ENCODE measurements at regions not wholly inside any gene's neighbourhood (a gene's known extent, or its start where the extent isn't known, plus 50 kb on each side); places are given as distances from the start of the nearest gene placed in this dataset.
"Not testable (repeated sequence)": the region's sequence is repeated elsewhere in the genome, so short reads cannot be mapped to it uniquely, and the experiment has no call there.

DNA sequence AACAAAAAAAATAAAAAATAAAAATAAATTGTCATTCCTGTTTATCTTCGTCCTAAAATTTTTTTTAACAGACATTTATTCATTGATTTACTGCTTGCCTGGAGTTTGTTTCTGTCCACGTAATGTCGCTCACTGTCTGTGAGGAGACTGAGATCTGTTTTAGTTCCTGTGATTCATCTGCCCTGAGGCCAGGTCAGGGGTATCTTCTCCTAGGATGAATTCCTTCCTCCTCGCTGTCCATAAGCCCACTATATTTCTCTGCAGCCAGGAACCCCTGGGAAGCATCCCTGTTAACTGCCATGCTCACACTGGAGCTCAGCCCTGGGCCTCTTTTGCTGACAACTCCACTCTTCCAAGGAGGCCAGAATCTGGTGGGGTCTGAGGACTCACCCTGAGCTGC lies 682.0 kb downstream of the MTRR start:
- no peak for DNase-seq (ENCODE audit: low read depth in 2 of 3, low spot score in 1 of 3)

DNA sequence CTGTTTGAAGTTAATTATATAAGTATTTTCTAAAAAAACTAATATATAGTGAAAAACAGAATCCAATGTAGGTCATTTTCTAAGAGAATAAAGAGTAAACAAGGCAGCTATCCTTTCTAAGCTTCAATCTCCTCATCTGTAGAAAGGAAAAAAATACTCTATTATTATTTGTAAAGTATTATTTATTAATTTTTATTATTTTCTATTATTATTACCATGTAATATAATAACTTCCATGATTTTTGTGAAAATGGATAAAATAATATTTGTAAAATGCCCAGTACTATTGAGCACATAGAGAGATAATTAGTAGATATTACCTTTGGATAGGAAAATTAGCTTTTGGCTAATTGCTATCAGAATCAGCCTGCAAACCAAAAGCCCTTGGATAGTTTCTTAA lies 684.4 kb downstream of the MTRR start:
- no peak for DNase-seq (ENCODE audit: low read depth in 2 of 3, low spot score in 1 of 3)

DNA sequence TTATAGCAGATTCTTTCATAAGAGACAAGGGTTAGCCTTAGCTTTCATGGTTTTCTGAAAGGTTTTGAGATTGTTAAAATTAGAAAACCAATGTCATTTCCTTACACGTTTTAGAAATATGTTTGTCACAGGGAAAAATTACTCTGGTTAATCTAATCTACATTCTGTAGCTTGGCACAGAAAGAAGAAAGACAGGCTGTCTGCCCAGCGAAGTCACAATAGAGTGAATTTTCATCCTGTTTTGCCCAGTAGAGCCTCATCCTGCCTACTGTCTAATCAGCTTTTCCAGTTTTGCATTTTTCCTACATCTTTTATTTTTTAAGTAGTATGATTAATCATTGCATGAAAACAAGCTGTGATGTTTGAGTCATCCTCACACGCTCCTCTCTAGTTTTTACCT lies 688.8 kb downstream of the MTRR start:
- DNase-seq (ENCODE audit: low read depth in 2 of 3, low spot score in 1 of 3), result no peak

DNA sequence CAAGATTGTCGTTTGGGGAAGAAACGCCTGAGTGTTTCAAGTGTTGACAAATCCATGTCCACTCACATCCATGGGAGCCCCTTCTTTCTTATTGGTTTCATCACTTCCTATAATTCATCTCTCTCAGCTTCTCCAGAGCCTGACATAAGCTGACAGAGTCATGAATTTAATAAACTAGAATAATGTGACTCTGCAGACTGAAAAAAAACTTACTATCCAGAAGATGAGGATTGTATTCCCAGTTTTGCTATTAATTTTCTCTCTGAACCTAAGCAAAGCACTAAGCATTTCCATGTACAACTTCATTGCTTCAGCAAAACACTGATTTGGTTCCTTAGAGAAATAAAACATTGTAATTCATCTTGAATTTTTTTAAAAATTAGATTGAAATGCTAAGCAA lies 691.8 kb downstream of the MTRR start:
- DNase-seq (ENCODE audit: low read depth in 2 of 3, low spot score in 1 of 3), result no peak

DNA sequence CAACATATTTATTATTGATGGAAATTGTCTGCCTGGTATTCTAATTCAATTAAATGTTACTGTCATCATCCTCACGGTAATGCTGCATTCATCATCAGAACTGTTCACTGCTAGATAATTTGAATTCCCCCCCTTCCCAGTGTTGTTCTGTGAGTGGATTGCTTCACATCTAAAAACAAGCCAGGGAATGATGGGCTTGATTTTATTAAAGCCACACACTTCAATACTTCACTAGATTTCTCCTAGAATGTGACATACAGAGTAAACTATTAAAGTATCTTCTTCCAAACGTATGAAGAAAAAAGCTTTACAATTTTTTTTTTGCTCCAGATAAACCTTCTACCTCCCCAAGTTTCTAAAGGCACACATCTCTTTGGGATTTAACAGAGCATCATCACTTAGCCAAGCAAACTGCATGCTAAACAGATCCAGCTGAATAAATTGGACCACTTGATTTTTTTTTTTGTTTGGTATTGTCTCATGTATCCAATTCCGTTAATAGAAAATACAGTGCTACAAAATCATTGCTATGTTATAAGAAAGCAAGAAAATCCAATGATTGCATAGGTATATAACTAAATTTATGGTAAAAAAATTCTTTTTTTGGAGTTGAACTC lies 692.4 kb downstream of the MTRR start:
- DNase-seq (ENCODE audit: low read depth in 2 of 3, low spot score in 1 of 3), result no peak

DNA sequence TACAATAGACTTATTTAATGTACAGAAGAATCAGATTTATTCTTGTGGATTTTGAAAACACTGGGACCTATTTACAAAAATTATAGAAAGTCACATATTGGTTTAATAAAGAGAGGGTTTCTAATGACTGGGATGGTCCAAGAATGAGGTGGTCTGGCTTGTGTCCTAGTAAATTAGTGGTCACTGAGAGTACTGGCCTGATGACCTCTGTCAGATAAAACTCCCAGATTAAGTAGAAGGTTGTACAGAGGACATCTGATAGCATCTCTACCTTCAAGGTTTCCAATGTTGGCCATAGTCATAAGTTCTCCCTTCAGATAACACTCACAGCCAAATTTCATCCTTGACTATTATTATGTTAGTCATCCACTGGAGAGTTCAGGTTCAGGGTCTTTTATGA lies 692.9 kb downstream of the MTRR start:
- DNase-seq (ENCODE audit: low read depth in 2 of 3, low spot score in 1 of 3), result no peak

DNA sequence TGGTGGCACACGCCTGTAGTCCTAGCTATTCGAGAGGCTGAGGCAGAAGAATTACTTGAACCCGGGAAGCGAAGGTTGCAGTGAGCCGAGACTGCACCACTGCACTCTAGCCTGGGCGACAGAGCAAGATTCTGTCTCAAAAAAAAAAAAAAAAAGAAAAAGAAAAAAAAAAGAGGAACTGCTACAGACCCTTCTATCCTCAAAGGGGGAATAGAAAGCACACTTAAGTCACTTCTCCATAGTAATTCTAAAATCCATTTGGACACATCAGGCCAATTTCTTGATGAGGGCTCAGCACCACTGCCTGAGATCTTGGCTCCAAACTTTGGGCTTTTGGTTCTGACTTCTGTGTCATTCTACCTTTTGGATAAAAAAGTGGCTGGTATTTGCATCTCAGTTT lies 694.6 kb downstream of the MTRR start:
- DNase-seq (ENCODE audit: low read depth in 2 of 3, low spot score in 1 of 3), result not testable (repeated sequence)

DNA sequence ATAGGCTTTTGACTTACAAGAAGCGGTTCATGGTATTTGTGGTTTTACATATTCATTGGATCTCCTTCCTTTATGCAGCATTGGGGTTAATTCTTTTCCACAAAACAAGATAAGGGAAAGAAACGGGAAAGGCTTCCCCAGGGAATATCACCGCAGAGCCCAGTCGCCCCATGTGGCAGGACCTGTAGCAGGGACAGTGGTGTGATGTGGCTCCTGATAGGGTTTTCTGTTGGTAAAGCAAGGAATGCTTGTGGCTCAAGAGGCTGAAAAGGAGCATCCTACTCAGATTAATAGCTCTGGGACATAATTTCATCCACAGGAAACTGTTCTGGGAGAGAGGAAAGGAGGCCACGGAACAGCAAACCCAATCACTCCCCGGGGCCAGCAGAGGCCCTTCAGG lies 699.9 kb downstream of the MTRR start:
- DNase-seq (ENCODE audit: low read depth in 2 of 3, low spot score in 1 of 3), result no peak

DNA sequence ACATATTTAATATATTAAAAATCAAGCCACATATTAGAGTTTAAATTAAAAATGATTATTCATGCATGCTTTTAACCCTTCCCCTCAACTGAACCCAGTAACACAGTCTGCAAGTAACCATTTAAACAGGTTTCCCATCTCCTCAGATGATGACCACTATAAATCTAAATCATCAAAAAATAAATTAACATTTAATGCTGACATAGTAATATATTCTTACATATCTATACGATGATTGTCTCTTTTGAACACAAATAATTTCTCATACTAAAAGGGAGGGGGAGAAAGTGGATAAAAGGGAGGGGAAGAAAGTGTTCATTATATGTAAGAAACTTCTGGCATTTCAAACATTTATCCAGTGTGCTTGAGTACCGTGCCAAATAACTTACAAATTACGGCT lies 701.6 kb downstream of the MTRR start:
- DNase-seq (ENCODE audit: low read depth in 2 of 3, low spot score in 1 of 3), result no peak

DNA sequence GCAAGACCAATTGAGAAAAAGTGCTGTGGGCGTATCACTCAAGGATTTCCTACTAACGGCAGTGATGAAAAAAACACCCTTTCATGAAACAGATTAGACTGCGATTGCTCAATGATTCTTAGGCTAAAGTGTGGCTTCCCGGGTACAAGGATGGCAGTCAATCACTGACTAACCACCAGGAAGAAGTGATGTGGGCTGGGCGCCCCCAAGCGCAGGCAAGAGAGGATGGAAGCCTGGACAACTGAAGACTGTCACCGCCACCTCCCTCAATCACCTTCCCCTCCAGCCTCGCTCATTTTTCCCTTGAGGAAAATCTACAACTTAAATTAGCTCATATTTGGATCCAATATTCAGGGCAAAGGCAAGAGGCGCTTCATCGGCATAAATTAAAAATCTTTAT lies 707.2 kb downstream of the MTRR start:
- no peak for DNase-seq (ENCODE audit: low read depth in 2 of 3, low spot score in 1 of 3)

DNA sequence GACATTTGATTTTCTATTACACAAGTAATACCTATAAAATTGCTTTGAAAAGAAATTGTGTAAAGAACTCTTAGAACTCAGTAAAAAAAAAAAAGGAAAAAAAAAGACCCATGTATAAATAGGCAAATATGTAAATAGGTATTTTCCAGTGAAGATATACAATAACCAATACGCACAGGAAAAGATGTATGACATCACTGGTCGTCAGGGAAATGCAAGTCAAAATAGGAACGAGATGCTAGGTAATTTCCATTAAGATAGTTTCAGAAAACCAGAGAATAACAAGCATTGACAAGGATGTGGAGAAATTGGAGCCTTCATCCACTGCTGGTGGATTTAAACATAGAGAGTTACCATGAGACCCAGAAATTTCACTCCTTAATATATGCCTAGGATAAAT lies 708.8 kb downstream of the MTRR start:
- DNase-seq (ENCODE audit: low read depth in 2 of 3, low spot score in 1 of 3), result no peak

DNA sequence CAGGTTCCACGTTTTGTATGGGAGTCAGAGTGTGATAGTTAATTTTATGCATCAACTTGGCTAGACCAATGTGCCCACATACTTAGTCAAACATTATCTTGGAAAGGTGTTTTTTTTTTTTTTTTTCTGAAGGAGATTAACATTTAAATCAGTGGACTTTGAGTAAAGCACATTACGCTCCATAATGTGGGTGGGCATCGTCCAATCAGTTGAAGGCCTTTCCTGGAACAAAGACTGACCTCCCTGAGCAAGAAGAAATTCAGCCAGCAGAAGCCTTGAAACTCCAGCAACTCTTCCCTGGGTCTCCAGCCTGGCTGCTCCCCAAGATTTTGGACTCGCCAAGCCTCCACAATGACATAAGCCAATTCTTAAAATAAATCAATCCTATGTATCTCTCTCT lies 711.4 kb downstream of the MTRR start:
- DNase-seq (ENCODE audit: low read depth in 2 of 3, low spot score in 1 of 3), result no peak

DNA sequence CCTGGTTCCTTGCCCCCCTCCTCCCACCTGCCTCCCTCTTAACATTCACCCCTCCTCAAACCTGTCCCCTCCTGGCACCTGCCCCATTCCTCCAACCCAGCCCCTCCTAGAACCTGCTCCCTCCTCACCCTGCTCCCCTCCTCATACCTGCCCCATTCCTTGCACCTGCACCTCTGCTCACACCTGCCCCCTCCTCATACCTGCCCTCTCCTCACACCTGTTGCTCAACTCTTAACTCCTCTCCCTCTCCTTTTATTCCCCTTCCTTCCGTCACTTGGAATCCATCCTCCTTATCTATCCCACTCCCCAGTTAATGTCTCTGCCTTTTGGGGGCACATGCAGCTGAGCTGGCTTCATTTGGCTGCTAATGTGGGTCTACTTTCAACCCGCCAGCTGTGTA lies 712.1 kb downstream of the MTRR start:
- no peak for DNase-seq (ENCODE audit: low read depth in 2 of 3, low spot score in 1 of 3)

DNA sequence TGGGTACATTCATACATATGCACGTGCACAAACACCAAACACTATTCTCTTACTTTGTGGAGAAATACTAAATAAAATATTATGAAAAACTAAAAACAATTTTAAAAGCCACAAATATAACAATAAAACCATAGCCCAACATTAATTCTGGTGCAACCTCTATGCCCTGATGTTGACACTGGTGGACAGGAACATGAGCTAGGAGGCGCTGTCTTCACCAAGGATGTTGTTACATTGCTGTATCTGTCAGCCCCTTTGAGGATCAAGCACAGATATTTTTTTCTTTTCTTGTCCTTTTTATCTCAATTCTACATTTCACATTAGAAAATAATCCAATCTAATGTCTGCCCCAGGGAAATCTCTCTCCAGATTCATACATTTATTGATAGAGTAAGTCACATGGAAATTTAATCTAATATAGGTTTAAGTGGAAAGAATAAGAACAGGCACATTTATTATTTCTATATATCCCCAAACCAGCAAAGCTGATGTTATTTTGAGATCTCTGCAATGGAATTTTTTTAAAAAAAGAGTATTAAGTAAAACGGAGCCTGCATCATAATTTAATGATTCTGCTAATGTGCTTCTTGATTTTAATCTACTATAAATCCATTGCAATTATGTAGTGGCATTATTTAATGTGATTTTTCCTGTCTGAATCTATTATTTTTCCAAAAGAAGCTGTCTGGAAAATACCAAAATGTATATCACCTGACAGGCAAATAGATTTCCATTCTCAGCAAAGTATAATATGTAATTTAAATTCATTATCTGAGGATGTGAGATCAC lies 716.5 kb downstream of the MTRR start:
- DNase-seq (ENCODE audit: low read depth in 2 of 3, low spot score in 1 of 3), result no peak

DNA sequence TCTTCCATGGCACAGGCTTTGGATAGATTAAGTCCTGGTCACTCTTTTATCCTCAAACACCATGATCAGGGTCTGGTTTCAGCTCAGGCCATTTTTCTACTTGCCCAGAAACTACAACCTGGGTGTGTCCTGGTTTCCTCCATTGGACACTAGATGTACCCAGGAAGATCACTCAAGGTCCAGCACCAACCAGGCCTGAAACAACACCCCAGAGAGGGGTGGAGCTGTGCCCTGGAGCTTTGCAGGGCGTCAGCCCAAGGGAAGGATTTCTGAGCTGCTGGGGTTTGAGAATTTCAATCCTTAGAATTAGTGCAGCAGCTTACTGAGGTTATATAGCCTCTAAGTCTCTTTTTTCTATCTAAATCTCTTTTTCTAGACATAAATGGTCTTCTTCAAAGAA lies 722.0 kb downstream of the MTRR start:
- no peak for DNase-seq (ENCODE audit: low read depth in 2 of 3, low spot score in 1 of 3)

DNA sequence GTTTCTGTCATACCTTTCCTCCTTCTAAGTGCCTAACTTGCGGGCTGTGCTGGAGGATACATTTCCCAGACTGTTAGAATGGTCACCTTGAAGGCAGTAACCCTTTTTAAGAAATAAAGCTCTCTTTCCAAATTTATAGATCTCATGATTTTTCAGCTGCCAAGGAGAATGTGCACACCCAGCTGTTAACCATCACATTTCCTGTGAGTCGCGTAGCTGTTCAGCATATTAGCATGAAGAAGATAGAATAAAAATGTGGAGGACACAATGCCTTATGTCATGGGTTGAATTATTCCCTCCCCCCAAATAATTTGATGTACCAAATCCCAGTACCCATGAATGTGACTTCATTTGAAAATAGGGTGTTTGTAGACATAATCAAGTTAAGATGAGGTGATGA lies 729.4 kb downstream of the MTRR start:
- DNase-seq (ENCODE audit: low read depth in 2 of 3, low spot score in 1 of 3), result no peak

DNA sequence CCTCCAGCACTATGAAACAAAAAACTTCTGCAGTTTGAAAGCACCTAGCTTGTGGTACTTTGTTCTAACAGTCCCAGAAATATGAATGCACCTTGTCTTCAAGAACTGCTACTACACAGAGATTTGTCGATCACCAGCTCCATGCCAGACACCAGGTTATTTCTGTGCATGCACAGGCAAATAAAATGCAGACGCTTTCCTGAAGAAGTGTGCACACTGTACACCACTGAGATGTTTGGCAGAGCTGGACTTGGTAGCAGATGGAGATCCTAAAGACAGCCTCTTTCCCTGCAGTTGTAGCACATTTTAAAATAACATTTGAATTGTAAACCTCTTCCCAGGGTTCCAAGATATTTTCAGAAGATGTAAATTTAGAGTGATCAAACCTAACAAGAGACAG lies 730.0 kb downstream of the MTRR start:
- no peak for DNase-seq (ENCODE audit: low read depth in 2 of 3, low spot score in 1 of 3)

DNA sequence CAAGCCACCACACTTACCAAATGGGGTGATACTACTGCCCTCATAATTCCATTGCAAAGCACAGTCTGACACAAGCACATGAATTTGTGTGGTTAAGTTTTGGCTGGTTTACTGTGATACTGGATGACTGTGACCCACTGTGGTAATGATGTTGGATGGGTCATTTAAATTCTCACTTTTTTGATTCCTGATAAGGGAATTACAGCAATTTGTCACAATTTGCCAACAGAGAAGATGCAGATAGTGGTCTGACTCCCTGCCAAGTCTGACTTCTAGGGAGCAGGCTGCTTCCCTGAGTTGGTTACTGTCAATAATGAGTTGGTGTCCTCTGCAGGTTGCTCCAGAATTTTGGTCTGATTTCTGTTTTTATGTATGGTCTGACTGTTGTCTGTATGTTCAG lies 731.9 kb downstream of the MTRR start:
- no peak for DNase-seq (ENCODE audit: low read depth in 2 of 3, low spot score in 1 of 3)

DNA sequence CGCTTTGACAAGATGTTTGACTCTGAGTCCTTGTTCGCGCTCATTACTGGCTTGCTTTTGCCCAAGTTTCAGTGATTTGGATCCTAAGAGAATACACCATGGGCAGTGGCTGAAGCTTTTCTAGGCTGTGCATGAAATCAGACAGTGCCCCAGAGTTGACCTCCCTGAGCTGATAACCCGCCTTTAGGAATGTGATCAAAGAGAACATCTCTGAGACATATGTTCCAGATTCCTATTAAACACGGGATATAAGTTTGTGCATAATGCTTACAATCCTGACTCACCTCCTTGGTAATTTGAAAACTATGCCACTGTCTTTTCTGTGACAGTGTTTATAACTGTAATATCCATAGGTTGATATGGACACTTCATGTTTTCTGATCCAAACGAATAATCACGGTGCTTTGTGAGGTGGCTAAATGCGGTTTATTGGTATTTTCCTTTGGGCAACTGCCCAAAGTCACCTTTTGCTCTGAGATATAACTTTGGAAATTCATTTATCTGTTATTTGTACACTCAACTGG lies 732.9 kb downstream of the MTRR start:
- DNase-seq (ENCODE audit: low read depth in 2 of 3, low spot score in 1 of 3), result no peak

DNA sequence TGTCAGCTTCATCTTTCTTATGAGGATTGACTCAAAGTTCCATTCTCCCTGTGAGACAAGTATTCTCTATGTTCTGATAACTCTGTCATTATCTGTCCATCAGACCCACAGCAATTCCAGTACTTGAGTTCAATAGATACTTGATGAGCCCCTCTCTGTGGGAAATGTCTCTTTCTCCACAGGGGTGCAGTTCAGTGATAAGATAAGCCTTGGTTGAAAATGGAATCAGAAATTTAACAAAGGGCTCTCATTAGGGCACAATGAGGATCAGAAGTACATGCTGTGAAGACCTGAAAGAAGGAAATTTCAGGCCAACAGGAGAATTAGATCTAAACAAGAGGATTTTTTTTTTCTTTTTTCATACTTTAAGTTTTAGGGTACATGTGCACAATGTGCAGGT lies 737.3 kb downstream of the MTRR start:
- DNase-seq (ENCODE audit: low read depth in 2 of 3, low spot score in 1 of 3), result no peak

DNA sequence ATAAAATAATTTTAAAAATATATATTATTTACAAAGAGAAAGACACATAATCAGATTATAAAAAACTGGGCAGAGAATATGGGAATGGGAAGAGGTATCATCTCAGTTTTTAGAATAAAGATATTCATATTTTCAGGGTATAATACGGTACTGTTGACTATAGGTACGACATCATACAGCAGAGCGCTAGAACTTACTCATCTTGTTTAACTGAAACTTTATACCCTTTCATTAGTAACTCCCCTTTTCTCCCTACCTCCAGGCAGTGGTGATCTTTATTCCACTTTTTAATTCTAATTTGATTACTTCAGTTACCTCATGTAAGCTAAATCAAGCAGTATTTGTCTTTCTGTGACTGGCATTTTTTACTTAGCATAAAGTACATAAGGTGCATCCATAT lies 742.1 kb downstream of the MTRR start:
- DNase-seq (ENCODE audit: low read depth in 2 of 3, low spot score in 1 of 3), result no peak

DNA sequence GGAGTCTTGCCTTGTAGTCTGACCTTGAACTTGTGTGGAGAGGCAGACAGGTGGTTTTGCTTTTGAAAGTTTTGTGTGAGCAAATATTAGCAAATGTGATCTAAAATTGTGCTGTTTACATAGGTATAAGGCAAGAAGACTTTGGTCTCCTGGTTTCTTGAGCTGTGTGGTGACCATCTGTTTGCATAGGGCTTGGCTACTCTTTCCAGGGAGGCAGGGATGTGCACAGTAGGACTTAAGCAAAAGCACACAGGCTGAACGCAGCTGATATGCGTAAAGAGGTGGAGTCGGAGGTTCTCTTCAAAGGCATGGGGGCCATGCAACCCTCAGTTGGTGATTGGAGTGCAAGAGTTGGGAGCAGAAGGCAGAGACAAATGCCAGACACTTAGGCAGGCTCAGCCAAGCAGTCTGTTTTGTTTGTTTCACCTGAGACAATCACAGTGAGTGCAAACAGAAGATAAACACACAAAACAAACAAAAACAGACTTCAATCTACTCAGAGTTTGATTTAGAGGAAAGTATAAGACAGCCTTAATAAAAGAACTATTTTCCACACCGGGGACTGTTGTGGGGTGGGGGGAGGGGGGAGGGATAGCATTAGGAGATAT lies 744.2 kb downstream of the MTRR start:
- no peak for DNase-seq (ENCODE audit: low read depth in 2 of 3, low spot score in 1 of 3)
